Epidermal melanocyte (primary cell): ENCODE measurements at regions not wholly inside any gene's neighbourhood (a gene's known extent, or its start where the extent isn't known, plus 50 kb on each side); places are given as distances from the start of the nearest gene placed in this dataset.

Experiments used
- DNase-seq: peaks from one replicate; pipeline ENCODE4 v3.0.0; 2011; ENCODE audit warnings: low spot score; ENCODE audit not compliant: insufficient read length

GRCh38 chr13:39159846-39160370 lies 121.7 kb downstream of the NHLRC3 start:
- no peak for DNase-seq

GRCh38 chr13:39167018-39167417 lies 128.8 kb downstream of the NHLRC3 start:
- no peak for DNase-seq

- DNase-seq, result no peak
These were observed 132.5 kb downstream of the NHLRC3 start for GRCh38 chr13:39170711-39171110.

- no peak for DNase-seq
These were observed 147.1 kb downstream of the NHLRC3 start for GRCh38 chr13:39185326-39185725.

GRCh38 chr13:39186205-39186875 lies 148.1 kb downstream of the NHLRC3 start:
- DNase-seq, result no peak

- DNase-seq, result no peak
These were observed 151.5 kb downstream of the NHLRC3 start for GRCh38 chr13:39189778-39190177.

- no peak for DNase-seq
These were observed 158.8 kb downstream of the NHLRC3 start for GRCh38 chr13:39196965-39197646.

- no peak for DNase-seq
These were observed 159.4 kb downstream of the NHLRC3 start for GRCh38 chr13:39197647-39198007.

GRCh38 chr13:39200249-39200910 lies 162.1 kb downstream of the NHLRC3 start:
- no peak for DNase-seq

GRCh38 chr13:39201180-39201579 lies 162.9 kb downstream of the NHLRC3 start:
- no peak for DNase-seq

- DNase-seq, result no peak
These were observed 164.5 kb downstream of the NHLRC3 start for GRCh38 chr13:39202746-39203145.

- no peak for DNase-seq
These were observed 170.4 kb downstream of the NHLRC3 start for GRCh38 chr13:39208636-39209035.

- DNase-seq, result no peak
These were observed 171.7 kb downstream of the NHLRC3 start for GRCh38 chr13:39209731-39210531.

- DNase-seq, result no peak
These were observed 172.8 kb downstream of the NHLRC3 start for GRCh38 chr13:39210961-39211534.

GRCh38 chr13:39215971-39216370 lies 177.7 kb downstream of the NHLRC3 start:
- DNase-seq, result no peak

GRCh38 chr13:39217471-39217870 lies 179.2 kb downstream of the NHLRC3 start:
- no peak for DNase-seq

- DNase-seq, result no peak
These were observed 186.5 kb downstream of the NHLRC3 start for GRCh38 chr13:39224671-39225240.

GRCh38 chr13:39225860-39226259 lies 187.6 kb downstream of the NHLRC3 start:
- DNase-seq, result no peak

GRCh38 chr13:39226359-39226758 lies 188.1 kb downstream of the NHLRC3 start:
- DNase-seq, result no peak

- DNase-seq, result no peak
These were observed 194.2 kb downstream of the NHLRC3 start for GRCh38 chr13:39232401-39232980.

GRCh38 chr13:39232999-39233398 lies 194.7 kb downstream of the NHLRC3 start:
- DNase-seq, result no peak
